SK-N-SH treated with all-trans-retinoic acid at 6 μM for 48 hours (cell line): ENCODE measurements at regions not wholly inside any gene's neighbourhood (a gene's known extent, or its start where the extent isn't known, plus 50 kb on each side); places are given as distances from the start of the nearest gene placed in this dataset.

Experiments used
- ATAC-seq: fragments of 200-7000 bp; cut with Tn5 transposase; 3 replicates; pipeline ENCODE4 v1.9.1; 2020; ENCODE audit warnings: mild to moderate bottlenecking, moderate library complexity
- ARNTL ChIP-seq: fragments of 450-650 bp; formaldehyde crosslinking; IDR thresholded peaks from 2 replicates; pipeline ENCODE4 v1.5.0; 2020; ENCODE audit warnings: low read depth, mild to moderate bottlenecking, moderate library complexity, borderline replicate concordance
- BACH2 ChIP-seq: fragments of 250-450 bp; sonication (Bioruptor Pico); IDR thresholded peaks from 2 replicates; pipeline ENCODE4 v1.9.0; 2021; ENCODE audit warnings: mild to moderate bottlenecking, borderline replicate concordance
- CREB5 ChIP-seq: fragments of 250-450 bp; sonication (Bioruptor Pico); IDR thresholded peaks from 2 replicates; pipeline ENCODE4 v1.5.1; 2020; ENCODE audit warnings: low read depth, mild to moderate bottlenecking, moderate library complexity
- CSRNP3 ChIP-seq: fragments of 250-450 bp; sonication (Bioruptor Pico); IDR thresholded peaks from 2 replicates; pipeline ENCODE4 v1.5.1; 2021; ENCODE audit warnings: mild to moderate bottlenecking, moderate library complexity
- ESRRG ChIP-seq: fragments of 250-450 bp; sonication (Bioruptor Pico); IDR thresholded peaks from 2 replicates; pipeline ENCODE4 v1.6.1; 2021; ENCODE audit warnings: mild to moderate bottlenecking
- GLIS3 ChIP-seq: fragments of 250-450 bp; sonication (Bioruptor Pico); IDR thresholded peaks from 2 replicates; pipeline ENCODE4 v1.5.0; 2020; ENCODE audit warnings: mild to moderate bottlenecking, moderate library complexity
- ISL1 ChIP-seq: fragments of 250-450 bp; sonication (Bioruptor Pico); IDR thresholded peaks from 2 replicates; pipeline ENCODE4 v2.1.2; 2022; ENCODE audit warnings: mild to moderate bottlenecking, moderate library complexity
- OSR1 ChIP-seq: fragments of 250-450 bp; sonication (Bioruptor Pico); IDR thresholded peaks from 2 replicates; pipeline ENCODE4 v1.8.0; 2022; ENCODE audit warnings: moderate library complexity, mild to moderate bottlenecking, inconsistent platforms
- PATZ1 ChIP-seq: fragments of 250-450 bp; sonication (Bioruptor Pico); IDR thresholded peaks from 2 replicates; pipeline ENCODE4 v1.8.0; 2020; ENCODE audit warnings: mild to moderate bottlenecking, moderate library complexity, borderline replicate concordance
- PPARA ChIP-seq: fragments of 250-450 bp; sonication (Bioruptor Pico); IDR thresholded peaks from 2 replicates; pipeline ENCODE4 v1.5.0; 2020; ENCODE audit warnings: mild to moderate bottlenecking, borderline replicate concordance
- RARB ChIP-seq: fragments of 250-450 bp; sonication (Bioruptor Pico); IDR thresholded peaks from 2 replicates; pipeline ENCODE4 v1.8.0; 2021; ENCODE audit warnings: mild to moderate bottlenecking, moderate library complexity
- SNAI2 ChIP-seq: fragments of 250-450 bp; sonication (Bioruptor Pico); IDR thresholded peaks from 2 replicates; pipeline ENCODE4 v1.5.0; 2020; ENCODE audit warnings: mild to moderate bottlenecking, moderate library complexity
- TOX ChIP-seq: fragments of 250-450 bp; sonication (Bioruptor Pico); IDR thresholded peaks from 2 replicates; pipeline ENCODE4 v1.8.0; 2021; ENCODE audit warnings: mild to moderate bottlenecking, moderate library complexity, borderline replicate concordance
- ZFP3 ChIP-seq: fragments of 250-450 bp; sonication (Bioruptor Pico); IDR thresholded peaks from 2 replicates; pipeline ENCODE4 v1.5.0; 2020; ENCODE audit warnings: mild to moderate bottlenecking, moderate library complexity
- ZFP30 ChIP-seq: fragments of 450-650 bp; formaldehyde crosslinking; IDR thresholded peaks from 2 replicates; pipeline ENCODE4 v1.5.0; 2022; ENCODE audit warnings: mild to moderate bottlenecking, moderate library complexity
- ZNF70 ChIP-seq: fragments of 450-650 bp; formaldehyde crosslinking; IDR thresholded peaks from 2 replicates; pipeline ENCODE4 v1.5.0; 2020; ENCODE audit warnings: mild to moderate bottlenecking, moderate library complexity
- ZNF8 ChIP-seq: fragments of 450-650 bp; formaldehyde crosslinking; IDR thresholded peaks from 2 replicates; pipeline ENCODE4 v1.5.0; 2020; ENCODE audit warnings: mild to moderate bottlenecking, moderate library complexity
- TF ChIP-seq, protein P1 (sequence below): fragments of 250-450 bp; sonication (Bioruptor Pico); IDR thresholded peaks from 2 replicates; pipeline ENCODE4 v1.8.0; 2021; ENCODE audit warnings: low read depth, mild to moderate bottlenecking, moderate library complexity, borderline replicate concordance
- TF ChIP-seq, protein P2 (sequence below): fragments of 250-450 bp; sonication (Bioruptor Pico); IDR thresholded peaks from 2 replicates; pipeline ENCODE4 v1.5.0; 2020; ENCODE audit warnings: mild to moderate bottlenecking, moderate library complexity

DNA sequence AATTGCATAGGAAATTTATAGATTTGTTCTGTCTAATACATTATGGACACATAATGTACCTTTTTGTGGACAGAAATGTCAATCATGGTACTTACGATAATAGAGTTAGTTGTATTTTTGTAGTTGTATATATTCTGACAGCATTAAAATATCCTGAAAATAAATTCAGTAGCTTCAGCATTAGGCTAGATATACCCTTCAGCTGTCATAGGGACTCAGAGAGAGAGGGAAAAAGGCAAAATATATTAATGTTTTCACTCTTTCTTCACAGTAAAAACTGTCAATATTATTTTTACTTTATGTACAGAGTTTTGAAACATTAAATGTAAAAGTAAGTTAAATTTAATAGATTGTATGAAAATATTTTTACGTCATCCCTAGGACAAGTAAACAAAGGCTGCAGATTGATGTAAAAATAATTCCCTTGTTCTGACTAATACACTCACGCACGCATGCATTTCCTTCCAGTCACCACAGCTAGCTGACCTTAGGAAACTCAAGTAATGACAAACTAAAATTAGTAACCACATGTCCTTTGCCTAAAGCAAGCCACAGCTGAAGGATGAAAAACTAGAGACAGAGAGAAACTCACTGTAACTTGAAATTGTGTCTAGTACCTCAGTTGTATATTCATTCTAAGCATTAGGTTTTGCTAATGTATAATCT is 104.7 kb upstream of the CARD18 start:
- TF ChIP-seq ESRRG (CRISPR knock-in tag) (no peak), TOX (CRISPR knock-in tag) (peak; percentile 66; the same call in 1 of the 2 replicates)
- TF ChIP-seq, protein P1, sequence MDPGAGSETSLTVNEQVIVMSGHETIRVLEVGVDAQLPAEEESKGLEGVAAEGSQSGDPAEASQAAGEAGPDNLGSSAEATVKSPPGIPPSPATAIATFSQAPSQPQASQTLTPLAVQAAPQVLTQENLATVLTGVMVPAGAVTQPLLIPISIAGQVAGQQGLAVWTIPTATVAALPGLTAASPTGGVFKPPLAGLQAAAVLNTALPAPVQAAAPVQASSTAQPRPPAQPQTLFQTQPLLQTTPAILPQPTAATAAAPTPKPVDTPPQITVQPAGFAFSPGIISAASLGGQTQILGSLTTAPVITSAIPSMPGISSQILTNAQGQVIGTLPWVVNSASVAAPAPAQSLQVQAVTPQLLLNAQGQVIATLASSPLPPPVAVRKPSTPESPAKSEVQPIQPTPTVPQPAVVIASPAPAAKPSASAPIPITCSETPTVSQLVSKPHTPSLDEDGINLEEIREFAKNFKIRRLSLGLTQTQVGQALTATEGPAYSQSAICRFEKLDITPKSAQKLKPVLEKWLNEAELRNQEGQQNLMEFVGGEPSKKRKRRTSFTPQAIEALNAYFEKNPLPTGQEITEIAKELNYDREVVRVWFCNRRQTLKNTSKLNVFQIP (CRISPR knock-in tag) = peak; percentile 23; the same call in 1 of the 2 replicates
- ATAC-seq = peak; percentile 98

DNA sequence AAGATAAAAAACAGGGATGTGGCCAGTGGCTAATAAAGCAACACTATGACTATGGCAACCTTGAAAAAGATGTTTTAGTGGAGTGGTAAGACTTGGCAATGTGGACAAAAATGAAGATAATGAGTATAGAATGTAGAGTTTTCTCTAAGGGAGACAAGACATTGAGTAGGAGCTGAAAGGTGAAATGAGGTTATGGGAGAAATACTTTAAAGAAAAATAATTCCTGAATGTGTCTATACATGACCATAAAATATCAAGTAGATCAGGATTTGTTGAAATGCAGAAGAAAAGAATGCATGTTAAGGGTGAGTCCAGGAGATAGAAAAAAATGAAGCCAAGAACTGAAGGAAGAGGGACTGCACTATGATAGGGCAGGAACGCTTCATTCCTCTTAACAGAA is 101.6 kb upstream of the CARD18 start:
- ATAC-seq = no peak
- TF ChIP-seq BACH2 (CRISPR knock-in tag) (no peak), CSRNP3 (CRISPR knock-in tag) (no peak), ZFP30 (CRISPR knock-in tag) (no peak), ZNF70 (no peak), ISL1 (CRISPR knock-in tag) (no peak), ZFP3 (no peak), SNAI2 (CRISPR knock-in tag) (no peak), PPARA (CRISPR knock-in tag) (no peak), RARB (CRISPR knock-in tag) (no peak), GLIS3 (CRISPR knock-in tag) (no peak), ARNTL (CRISPR knock-in tag) (no peak), CREB5 (CRISPR knock-in tag) (no peak)

- TF ChIP-seq, protein P2, sequence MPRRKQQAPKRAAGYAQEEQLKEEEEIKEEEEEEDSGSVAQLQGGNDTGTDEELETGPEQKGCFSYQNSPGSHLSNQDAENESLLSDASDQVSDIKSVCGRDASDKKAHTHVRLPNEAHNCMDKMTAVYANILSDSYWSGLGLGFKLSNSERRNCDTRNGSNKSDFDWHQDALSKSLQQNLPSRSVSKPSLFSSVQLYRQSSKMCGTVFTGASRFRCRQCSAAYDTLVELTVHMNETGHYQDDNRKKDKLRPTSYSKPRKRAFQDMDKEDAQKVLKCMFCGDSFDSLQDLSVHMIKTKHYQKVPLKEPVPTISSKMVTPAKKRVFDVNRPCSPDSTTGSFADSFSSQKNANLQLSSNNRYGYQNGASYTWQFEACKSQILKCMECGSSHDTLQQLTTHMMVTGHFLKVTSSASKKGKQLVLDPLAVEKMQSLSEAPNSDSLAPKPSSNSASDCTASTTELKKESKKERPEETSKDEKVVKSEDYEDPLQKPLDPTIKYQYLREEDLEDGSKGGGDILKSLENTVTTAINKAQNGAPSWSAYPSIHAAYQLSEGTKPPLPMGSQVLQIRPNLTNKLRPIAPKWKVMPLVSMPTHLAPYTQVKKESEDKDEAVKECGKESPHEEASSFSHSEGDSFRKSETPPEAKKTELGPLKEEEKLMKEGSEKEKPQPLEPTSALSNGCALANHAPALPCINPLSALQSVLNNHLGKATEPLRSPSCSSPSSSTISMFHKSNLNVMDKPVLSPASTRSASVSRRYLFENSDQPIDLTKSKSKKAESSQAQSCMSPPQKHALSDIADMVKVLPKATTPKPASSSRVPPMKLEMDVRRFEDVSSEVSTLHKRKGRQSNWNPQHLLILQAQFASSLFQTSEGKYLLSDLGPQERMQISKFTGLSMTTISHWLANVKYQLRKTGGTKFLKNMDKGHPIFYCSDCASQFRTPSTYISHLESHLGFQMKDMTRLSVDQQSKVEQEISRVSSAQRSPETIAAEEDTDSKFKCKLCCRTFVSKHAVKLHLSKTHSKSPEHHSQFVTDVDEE (CRISPR knock-in tag) = no peak
- TF ChIP-seq, protein P1 (CRISPR knock-in tag) = no peak
- TF ChIP-seq ZNF70 = no peak
- no peak for TF ChIP-seq ZFP30 (CRISPR knock-in tag)
- TF ChIP-seq CREB5 (CRISPR knock-in tag) = no peak
- no peak for TF ChIP-seq CSRNP3 (CRISPR knock-in tag)
- TF ChIP-seq PATZ1 = no peak
- no peak for TF ChIP-seq ISL1 (CRISPR knock-in tag)
- no peak for TF ChIP-seq BACH2 (CRISPR knock-in tag)
- TF ChIP-seq OSR1 (CRISPR knock-in tag) = no peak
- TF ChIP-seq ZNF8 (CRISPR knock-in tag) = no peak
- no peak for TF ChIP-seq SNAI2 (CRISPR knock-in tag)
- no peak for TF ChIP-seq PPARA (CRISPR knock-in tag)
- no peak for TF ChIP-seq GLIS3 (CRISPR knock-in tag)
- TF ChIP-seq ARNTL (CRISPR knock-in tag) = no peak
- TF ChIP-seq, all 23 proteins: peak for 0
- ATAC-seq = peak; percentile 72
These were observed 97.1 kb upstream of the CARD18 start for GRCh38 chr11:105236664-105237063.
